ENCODE measurements at regions not wholly inside any gene's neighbourhood (a gene's known extent, or its start where the extent isn't known, plus 50 kb on each side); places are given as distances from the start of the nearest gene placed in this dataset.

DNA sequence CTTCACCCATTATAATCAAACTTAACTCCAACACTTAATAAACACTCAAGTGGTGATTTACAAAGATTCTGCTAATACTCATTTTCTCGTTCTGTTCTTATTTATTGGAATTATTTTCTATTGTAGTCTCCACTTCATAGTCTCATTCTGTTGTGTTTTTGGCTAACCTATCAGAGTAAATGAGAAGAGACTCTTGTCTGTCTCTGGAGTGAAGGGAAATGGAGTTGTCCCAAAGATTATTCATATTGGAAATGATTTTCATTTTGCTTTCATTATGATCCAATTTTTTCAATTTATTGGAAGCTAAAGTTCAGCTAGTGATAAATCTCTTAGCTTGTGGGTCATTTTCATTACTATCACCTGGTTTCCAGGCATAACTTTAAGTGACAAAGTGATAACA, 454.9 kb upstream of the JAG1 start (continued):
- TF ChIP-seq CEBPB (IDR thresholded peaks at IDR 0.05; ENCODE audit: low read depth) (no peak), ZBTB33 (IDR thresholded peaks at IDR 0.05; ENCODE audit: extremely low read depth, insufficient replicate concordance, low read length) (no peak)

DNA sequence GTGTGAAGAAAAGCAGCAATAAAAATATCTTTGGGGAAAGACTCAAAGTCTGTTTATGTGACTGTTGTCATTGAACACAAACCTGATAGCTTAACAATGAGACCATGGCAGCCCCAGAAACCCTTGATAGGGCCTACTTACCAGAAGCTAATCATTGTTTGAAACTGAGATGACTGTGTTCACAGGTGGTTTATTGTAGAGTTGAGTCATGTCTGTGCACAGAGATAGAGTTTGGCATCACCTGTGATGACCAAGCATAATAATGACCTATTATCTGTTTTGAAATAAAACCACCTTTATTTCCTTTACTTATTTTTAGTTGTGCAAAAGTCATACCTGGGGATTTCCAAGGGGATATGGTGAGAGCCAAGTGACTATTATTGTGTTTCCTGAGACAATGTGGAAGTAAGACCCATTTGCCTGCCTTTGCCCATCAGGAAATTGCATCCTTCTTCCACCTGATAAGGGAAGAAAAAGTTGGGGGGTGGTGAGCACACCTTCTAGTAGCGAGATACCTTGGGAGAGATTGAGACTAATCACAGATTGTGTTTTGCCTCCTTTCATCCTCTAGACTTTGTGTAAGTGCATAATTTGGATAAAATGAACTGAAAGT, 456.9 kb upstream of the JAG1 start:
- ATAC-seq (no peak), DNase-seq (ENCODE audit: low read depth, low spot score) (no peak)
- intact Hi-C loops (cut with micrococcal nuclease): no loop called here
- H3K4me2 ChIP-seq (ENCODE audit: low read length): no peak overlapping the region
- no peak overlapping the region for H3K9ac ChIP-seq (ENCODE audit: low read length)
- no peak overlapping the region for H3K27ac ChIP-seq (ENCODE audit: low read depth, low read length)
- H3K4me1 ChIP-seq (ENCODE audit: control insufficient read depth in 1 of 2, insufficient read depth in 2 of 2, low read length in 2 of 2): no peaks in the 10 kb centered on the region
- H3K79me2 ChIP-seq (ENCODE audit: insufficient read depth, low read length): no peaks in the 10 kb centered on the region
- H3K4me3 ChIP-seq (replicated peaks in 1 of 2; ENCODE audit: low read depth in 1 of 2, low read length in 2 of 2): no peak overlapping the region
- ChIA-PET POLR2A (no interaction called here), CTCF (no interaction called here), RAD21 (ENCODE audit: low non-redundant PET in 1 of 2, low total read pairs in 2 of 2, uncharacterized antibody in 2 of 2, unreplicated experiment in 2 of 2) (no interaction called here)
- TF ChIP-seq POLR2AphosphoS5 (IDR thresholded peaks at IDR 0.05; ENCODE audit: low read depth, low read length) (no peak), FOSL1 (IDR thresholded peaks at IDR 0.05; ENCODE audit: low read depth) (no peak), ZFX (IDR thresholded peaks at IDR 0.05) (no peak), CEBPB (IDR thresholded peaks at IDR 0.05; ENCODE audit: low read depth) (no peak), POLR2A (IDR thresholded peaks at IDR 0.05; ENCODE audit: borderline replicate concordance, extremely low read depth, insufficient read depth, insufficient read length) (no peak)
- TF ChIP-seq, protein P1, sequence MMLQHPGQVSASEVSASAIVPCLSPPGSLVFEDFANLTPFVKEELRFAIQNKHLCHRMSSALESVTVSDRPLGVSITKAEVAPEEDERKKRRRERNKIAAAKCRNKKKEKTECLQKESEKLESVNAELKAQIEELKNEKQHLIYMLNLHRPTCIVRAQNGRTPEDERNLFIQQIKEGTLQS (IDR thresholded peaks at IDR 0.05): no peak
- H2AFZ ChIP-seq (ENCODE audit: low read depth, low read length, poor library complexity, severe bottlenecking): no peak overlapping the region
- H3K9me3 ChIP-seq (ENCODE audit: control insufficient read depth in 1 of 2, insufficient read depth in 1 of 2, low read depth in 1 of 2, low read length in 2 of 2): no peaks in the 10 kb centered on the region
- H4K20me1 ChIP-seq (ENCODE audit: insufficient read depth): no peaks in the 10 kb centered on the region
- H3K36me3 ChIP-seq (ENCODE audit: control insufficient read depth in 1 of 2, insufficient read depth in 2 of 2, low read length in 2 of 2): no peaks in the 10 kb centered on the region
- H3K27me3 ChIP-seq (ENCODE audit: insufficient read depth, low read length): no peaks in the 10 kb centered on the region
- no TSS peak for BruUV-seq (replicated peaks)
- H3K9me2 ChIP-seq (ENCODE audit: insufficient read depth): no peaks in the 10 kb centered on the region
